Heart left ventricle (tissue), 16 donors: ENCODE measurements at regions not wholly inside any gene's neighbourhood (a gene's known extent, or its start where the extent isn't known, plus 50 kb on each side); places are given as distances from the start of the nearest gene placed in this dataset.

ENCODE experiments used
- ATAC-seq, 4 donors: fragments of 200-7000 bp; cut with Tn5 transposase; one replicate each; pipeline ENCODE4 v1.9.1; 2020 to 2022; ENCODE audit warnings: moderate library complexity in 4 of 4, mild to moderate bottlenecking in 3 of 4, moderate number of reproducible peaks in 1 of 4
- DNase-seq, 5 donors: peaks; one replicate each; pipeline ENCODE4 v3.0.0-alpha.2; 2020
- H3K27ac ChIP-seq, 12 donors: fragments of 200-600 bp; sonication (generic) in 4 of 12; one replicate each; pipeline versions ENCODE4 v1.5.0 to v1.8.0; 2016 to 2022; ENCODE audit warnings: mild to moderate bottlenecking in 2 of 12
- H3K27me3 ChIP-seq, 9 donors: fragments of 200-600 bp; sonication (generic) in 2 of 9; one replicate each; pipeline versions ENCODE4 v1.5.1 to v1.8.0; 2016 to 2022; ENCODE audit warnings: mild to moderate bottlenecking in 3 of 9
- H3K36me3 ChIP-seq, 9 donors: fragments of 200-600 bp; sonication (generic) in 2 of 9; one replicate each; pipeline versions ENCODE4 v1.5.0 to v1.8.0; 2018 to 2022; ENCODE audit warnings: mild to moderate bottlenecking in 2 of 9
- H3K4me1 ChIP-seq, 12 donors: fragments of 200-600 bp; sonication (generic) in 4 of 12; one replicate each; pipeline versions ENCODE4 v1.5.0 to v1.8.0; 2016 to 2022; ENCODE audit warnings: mild to moderate bottlenecking in 3 of 12
- H3K4me3 ChIP-seq, 12 donors: fragments of 200-600 bp; sonication (generic) in 4 of 12; one replicate each; pipeline versions ENCODE4 v1.5.0 to v1.8.0; 2017 to 2022; ENCODE audit warnings: mild to moderate bottlenecking in 9 of 12, moderate library complexity in 4 of 12
- H3K9me3 ChIP-seq, 12 donors: fragments of 200-600 bp; sonication (generic) in 4 of 12; one replicate each; pipeline versions ENCODE4 v1.5.0 to v1.8.0; 2016 to 2022; ENCODE audit warnings: mild to moderate bottlenecking in 1 of 12
- CTCF ChIP-seq, 12 donors: fragments of 200-600 bp; sonication (generic) in 4 of 12; IDR thresholded peaks; one replicate each; pipeline versions ENCODE4 v1.5.0 to v1.8.0; 2018 to 2022; ENCODE audit warnings: antibody characterized with exemption in 12 of 12, mild to moderate bottlenecking in 5 of 12
- POLR2A ChIP-seq, 2 donors: fragments of 450-650 bp; IDR thresholded peaks; one replicate each; pipeline ENCODE4 v1.6.1; 2017; ENCODE audit warnings: antibody characterized with exemption in 2 of 2, mild to moderate bottlenecking in 2 of 2, moderate library complexity in 2 of 2
- WGBS, 4 donors: extraction: QIAGEN DNeasy Blood & Tissue Kit in 2 of 4; methylation state at CpG; one replicate each; pipeline versions ENCODE4 v1.1.5 to v1.1.7; 2013 to 2018; 5-methylcytosine and 5-hydroxymethylcytosine counted together
- intact Hi-C, 10 donors: fragments of 100-400 bp; cut with DNase I; formaldehyde crosslinking; loops; one replicate each; pipeline versions ENCODE4 v1.11.1 to v1.14.2; 2022
- donor health status: ischemic (EF 13 %, LVEDD 7.1; RV severe dilation, severe dysfunction).
- donor health status: healthy with polysubstance abuse.
- donor health status: DM: no; HTN: yes; CAD: no.
- donor health status: DM: no; HTN: no; CAD: no.
- donor health status: ischemic (EF 25% LVEDD 6.9; RV normal size, moderate dysfunction).
- donor health status: ischemic (EF 25% LVEDD 5.7; RV mildly dilated, moderate dysfunction).
- donor health status: healthy.
- donor health status: DM: yes; HTN: yes; CAD: no.
- donor health status: ischemic (EF 35%, LVEDD 5.7; RV mildly dilated, moderate dysfunction).
- donor health status: nonischemic (EF 11% LVEDD 7.7; RV severe dilation, severe dysfunction).
- donor health status: DM: yes; HTN: yes; CAD: no.
- donor health status: PGD.
- donor health status: ischemic (EF 29% LVEDD 5.4; RV normal size, mild dysfunction).
- donor health status: nonischemic (EF 23%, LVEDD 6.1; RV moderate dilation, normal function).

GRCh38 chr16:47986031-47986430 is 169.8 kb downstream of the ABCC12 start:
- no peak for TF ChIP-seq POLR2A (IDR thresholded peaks at IDR 0.05)
- no peak for TF ChIP-seq CTCF (IDR thresholded peaks at IDR 0.05)
- ATAC-seq, result no peak
- no peak overlapping the region for H3K4me3 ChIP-seq
- H3K9me3 ChIP-seq, result peaks cover 0 to 9% (median 0%) of the 10 kb centered on the region in 12 donors
- no peak overlapping the region for H3K27ac ChIP-seq
- H3K36me3 ChIP-seq, result no peaks in the 10 kb centered on the region
- intact Hi-C loops, result no loop called here
- DNase-seq, result no peak
- no peaks in the 10 kb centered on the region for H3K27me3 ChIP-seq
- H3K4me1 ChIP-seq, result no peaks in the 10 kb centered on the region

GRCh38 chr16:47984669-47985068 is 171.1 kb downstream of the ABCC12 start:
- DNase-seq, result no peak
- Histone ChIP-seq H3K27me3 (no peaks in the 10 kb centered on the region), H3K9me3 (peaks cover 0 to 2% (median 0%) of the 10 kb centered on the region in 12 donors)

GRCh38 chr16:47983999-47984580 is 171.7 kb downstream of the ABCC12 start:
- Histone ChIP-seq H3K27ac (no peak overlapping the region), H3K27me3 (no peaks in the 10 kb centered on the region), H3K4me1 (no peaks in the 10 kb centered on the region), H3K9me3 (no peaks in the 10 kb centered on the region), H3K36me3 (no peaks in the 10 kb centered on the region), H3K4me3 (no peak overlapping the region)
- no peak for DNase-seq
- intact Hi-C loops, result no loop called here
- no peak for ATAC-seq
- TF ChIP-seq CTCF (IDR thresholded peaks at IDR 0.05), result no peak
- no peak for TF ChIP-seq POLR2A (IDR thresholded peaks at IDR 0.05)
- WGBS, 4 donors, result 85 to 91% (median 88%) methylated on average over 5 of the region's 5 CpGs

More at GRCh38 chr16:47984669-47985068, 171.1 kb downstream of the ABCC12 start:
- H3K4me3 ChIP-seq, result no peak overlapping the region
- intact Hi-C loops, result no loop called here
- H3K4me1 ChIP-seq, result no peaks in the 10 kb centered on the region
- H3K36me3 ChIP-seq, result no peaks in the 10 kb centered on the region
- TF ChIP-seq CTCF (IDR thresholded peaks at IDR 0.05) (no peak), POLR2A (IDR thresholded peaks at IDR 0.05) (no peak)
- ATAC-seq, result no peak
- no peak overlapping the region for H3K27ac ChIP-seq

- TF ChIP-seq POLR2A (IDR thresholded peaks at IDR 0.05) (no peak), CTCF (IDR thresholded peaks at IDR 0.05) (no peak)
- no peak for ATAC-seq
- H3K9me3 ChIP-seq, result no peaks in the 10 kb centered on the region
- no peak for DNase-seq
- H3K27ac ChIP-seq, result no peak overlapping the region
- H3K4me3 ChIP-seq, result no peak overlapping the region
- WGBS, 4 donors, result 80 to 84% (median 83%) methylated on average over 8 of the region's 8 CpGs
- peaks cover 0 to 4% (median 0%) of the 10 kb centered on the region in 9 donors for H3K27me3 ChIP-seq
- intact Hi-C loops, result no loop called here
- H3K4me1 ChIP-seq, result no peaks in the 10 kb centered on the region
- H3K36me3 ChIP-seq, result no peaks in the 10 kb centered on the region
Measured at GRCh38 chr16:47980212-47980611, 175.6 kb downstream of the ABCC12 start.
